SKM-1 (cell line): ENCODE measurements at regions not wholly inside any gene's neighbourhood (a gene's known extent, or its start where the extent isn't known, plus 50 kb on each side); places are given as distances from the start of the nearest gene placed in this dataset.
"Not testable (repeated sequence)": the region's sequence is repeated elsewhere in the genome, so short reads cannot be mapped to it uniquely, and the experiment has no call there.

ENCODE experiments used
- DNase-seq: peaks from one replicate; lab custom pipeline; 2025; ENCODE audit not compliant: unreplicated experiment; lab: John Stamatoyannopoulos, UW

GRCh38 chr1:190809312-190809711 is 331.6 kb upstream of the BRINP3 start:
- no peak for DNase-seq

- DNase-seq, result no peak
Observed at GRCh38 chr1:190812996-190813395, 335.3 kb upstream of the BRINP3 start.

GRCh38 chr1:190832511-190832910 is 354.8 kb upstream of the BRINP3 start:
- DNase-seq, result no peak

GRCh38 chr1:190835658-190836057 is 358.0 kb upstream of the BRINP3 start:
- no peak for DNase-seq

- DNase-seq, result not testable (repeated sequence)
Observed at GRCh38 chr1:190837200-190837599, 359.5 kb upstream of the BRINP3 start.

GRCh38 chr1:190837888-190838287 is 360.2 kb upstream of the BRINP3 start:
- no peak for DNase-seq

GRCh38 chr1:190847166-190847565 is 369.5 kb upstream of the BRINP3 start:
- DNase-seq, result no peak

- no peak for DNase-seq
Observed at GRCh38 chr1:190849346-190849745, 371.7 kb upstream of the BRINP3 start.

- DNase-seq, result no peak
Observed at GRCh38 chr1:190852611-190853010, 374.9 kb upstream of the BRINP3 start.

- DNase-seq, result no peak
Observed at GRCh38 chr1:190858140-190858539, 380.5 kb upstream of the BRINP3 start.

GRCh38 chr1:190864013-190864641 is 386.5 kb upstream of the BRINP3 start:
- no peak for DNase-seq

GRCh38 chr1:190880352-190880751 is 402.7 kb upstream of the BRINP3 start:
- no peak for DNase-seq

- DNase-seq, result no peak
Observed at GRCh38 chr1:190881064-190881463, 403.4 kb upstream of the BRINP3 start.

GRCh38 chr1:190897233-190897632 is 419.6 kb upstream of the BRINP3 start:
- DNase-seq, result no peak

GRCh38 chr1:190904091-190904695 is 426.5 kb upstream of the BRINP3 start:
- no peak for DNase-seq

GRCh38 chr1:190906206-190906725 is 428.6 kb upstream of the BRINP3 start:
- no peak for DNase-seq

GRCh38 chr1:190908246-190908645 is 430.6 kb upstream of the BRINP3 start:
- no peak for DNase-seq

- DNase-seq, result no peak
Observed at GRCh38 chr1:190908691-190909090, 431.0 kb upstream of the BRINP3 start.

GRCh38 chr1:190935925-190936324 is 458.3 kb upstream of the BRINP3 start:
- no peak for DNase-seq

- DNase-seq, result no peak
Observed at GRCh38 chr1:190936337-190936736, 458.7 kb upstream of the BRINP3 start.

- no peak for DNase-seq
Observed at GRCh38 chr1:190940951-190941350, 463.3 kb upstream of the BRINP3 start.

GRCh38 chr1:190942475-190942874 is 464.8 kb upstream of the BRINP3 start:
- DNase-seq, result no peak

- DNase-seq, result not testable (repeated sequence)
Observed at GRCh38 chr1:190943722-190944121, 466.1 kb upstream of the BRINP3 start.
